Astrocyte of the spinal cord (primary cell): ENCODE measurements at regions not wholly inside any gene's neighbourhood (a gene's known extent, or its start where the extent isn't known, plus 50 kb on each side); places are given as distances from the start of the nearest gene placed in this dataset.
"Not testable (repeated sequence)": the region's sequence is repeated elsewhere in the genome, so short reads cannot be mapped to it uniquely, and the experiment has no call there.

Experiments used
- DNase-seq: peaks from one replicate; pipeline ENCODE4 v3.0.0; 2011; ENCODE audit warnings: low read depth, low spot score
- H3K4me3 ChIP-seq: 2 replicates; pipeline ENCODE4 v1.5.1; 2011; ENCODE audit warnings: low read depth, mild to moderate bottlenecking, low read length, moderate library complexity
- CTCF ChIP-seq: IDR thresholded peaks from 2 replicates; pipeline ENCODE4 v1.5.1; 2012; ENCODE audit warnings: low read depth, mild to moderate bottlenecking, low read length, inconsistent platforms
- in situ Hi-C: cut with HindIII; loops from 2 replicates; pipeline ENCODE4 v1.10.0; 2017; ENCODE audit warnings: low sequenced_read_pairs

- no peak for TF ChIP-seq CTCF
- no peak overlapping the region for H3K4me3 ChIP-seq
- in situ Hi-C loops: no loop called here
- DNase-seq: no peak
Measured at GRCh38 chr4:81304871-81305270, 89.8 kb upstream of the PRKG2 start.

GRCh38 chr4:81300352-81300751, 85.3 kb upstream of the PRKG2 start:
- in situ Hi-C loops, DNase-seq, H3K4me3 ChIP-seq: not testable (repeated sequence)

GRCh38 chr4:81290813-81291212, 75.8 kb upstream of the PRKG2 start:
- no peak overlapping the region for H3K4me3 ChIP-seq
- in situ Hi-C loops: no loop called here
- no peak for TF ChIP-seq CTCF
- no peak for DNase-seq

DNA sequence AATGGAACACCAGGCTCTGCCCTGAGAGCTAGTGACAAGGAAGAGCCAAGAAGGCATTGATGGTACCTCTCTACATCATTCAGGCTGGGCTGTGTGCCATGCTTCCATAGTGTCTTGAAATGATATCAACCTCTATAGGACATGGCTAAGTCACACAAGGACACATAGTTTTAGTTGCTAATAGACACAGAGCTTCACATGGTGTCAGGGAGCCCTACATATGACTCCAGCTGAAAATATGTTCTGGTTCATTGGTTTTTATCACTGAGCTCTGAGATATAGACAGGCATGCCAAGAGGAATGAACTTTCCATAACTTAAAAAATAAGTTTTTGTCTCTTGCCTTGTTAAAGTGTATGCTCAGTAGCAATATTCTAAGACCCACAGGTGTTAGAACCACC, 72.1 kb upstream of the PRKG2 start:
- TF ChIP-seq CTCF: no peak

DNA sequence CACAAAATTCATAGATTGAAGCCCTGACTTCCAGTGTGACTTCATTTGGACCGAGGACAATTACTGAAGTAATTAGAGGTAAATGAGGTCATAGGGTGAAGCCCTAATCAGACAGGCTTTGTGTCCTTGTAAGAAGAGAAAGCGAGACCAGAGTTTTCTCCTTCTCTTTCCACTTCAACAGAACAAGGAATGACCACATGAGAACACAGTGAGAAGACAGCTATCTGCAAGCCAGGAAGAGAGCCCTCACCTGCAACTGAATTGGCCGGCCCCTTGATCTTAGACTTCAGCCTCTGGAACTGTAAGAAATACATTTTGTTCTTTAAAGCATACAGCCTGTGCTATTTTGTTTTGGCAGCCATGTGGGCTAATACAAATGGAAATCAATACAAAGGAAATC, 67.1 kb upstream of the PRKG2 start:
- in situ Hi-C loops: no loop called here
- DNase-seq: no peak
- TF ChIP-seq CTCF: no peak
- H3K4me3 ChIP-seq: no peak overlapping the region

More for the DNA sequence above, 72.1 kb upstream of the PRKG2 start:
- in situ Hi-C loops: no loop called here
- H3K4me3 ChIP-seq: no peak overlapping the region
- DNase-seq: no peak

GRCh38 chr4:81274460-81274859, 59.4 kb upstream of the PRKG2 start:
- DNase-seq: no peak
- TF ChIP-seq CTCF: no peak
- no peak overlapping the region for H3K4me3 ChIP-seq
- in situ Hi-C loops: no loop called here

GRCh38 chr4:81272671-81273070, 57.6 kb upstream of the PRKG2 start:
- in situ Hi-C loops: no loop called here
- no peak for DNase-seq
- no peak overlapping the region for H3K4me3 ChIP-seq
- TF ChIP-seq CTCF: no peak
